GM23338 (cell line): ENCODE measurements at regions not wholly inside any gene's neighbourhood (a gene's known extent, or its start where the extent isn't known, plus 50 kb on each side); places are given as distances from the start of the nearest gene placed in this dataset.

Experiments
- ATAC-seq: fragments of 200-7000 bp; cut with Tn5 transposase; 3 replicates; pipeline ENCODE4 v1.9.1; 2020
- DNase-seq: peaks from one replicate; pipeline ENCODE4 v3.0.0-alpha.2; 2015; ENCODE audit warnings: low spot score
- H2AFZ ChIP-seq: fragments of 200-600 bp; sonication (generic); 2 replicates; pipeline ENCODE4 v1.8.0; 2016; ENCODE audit warnings: antibody characterized with exemption, mild to moderate bottlenecking, moderate library complexity
- H3F3A ChIP-seq: fragments of 200-600 bp; sonication (generic); replicated peaks from 2 replicates; pipeline ENCODE4 v1.8.0; 2017; ENCODE audit warnings: antibody characterized with exemption, mixed run types, low read depth
- H3K27ac ChIP-seq: fragments of 200-600 bp; sonication (generic); 2 replicates; pipeline ENCODE4 v1.6.1; 2016; ENCODE audit warnings: low read depth
- H3K27me3 ChIP-seq: fragments of 200-600 bp; sonication (generic); 2 replicates; pipeline ENCODE4 v1.8.0; 2016; ENCODE audit warnings: mild to moderate bottlenecking, mixed run types, moderate library complexity; ENCODE audit not compliant: insufficient read depth
- H3K36me3 ChIP-seq: fragments of 200-600 bp; sonication (generic); 2 replicates; pipeline ENCODE4 v1.8.0; 2016; ENCODE audit warnings: mild to moderate bottlenecking; ENCODE audit not compliant: insufficient read depth
- H3K4me1 ChIP-seq: fragments of 200-600 bp; sonication (generic); 2 replicates; pipeline ENCODE4 v1.8.0; 2016; ENCODE audit warnings: mild to moderate bottlenecking, moderate library complexity; ENCODE audit not compliant: insufficient read depth
- H3K4me2 ChIP-seq: fragments of 200-600 bp; sonication (generic); 2 replicates; pipeline ENCODE4 v1.7.1; 2017; ENCODE audit warnings: mixed run types
- H3K4me3 ChIP-seq: fragments of 200-600 bp; sonication (generic); 2 replicates; pipeline ENCODE4 v1.6.1; 2016; ENCODE audit warnings: mixed run types
- H3K79me2 ChIP-seq: fragments of 200-600 bp; sonication (generic); replicated peaks from 2 replicates; pipeline ENCODE4 v1.8.0; 2017; ENCODE audit warnings: mild to moderate bottlenecking; ENCODE audit not compliant: insufficient read depth
- H3K9me2 ChIP-seq: fragments of 200-600 bp; sonication (generic); 2 replicates; pipeline ENCODE4 v1.8.0; 2017; ENCODE audit not compliant: insufficient read depth
- H4K20me1 ChIP-seq: fragments of 200-600 bp; sonication (generic); replicated peaks from 2 replicates; pipeline ENCODE4 v1.8.0; 2017; ENCODE audit warnings: mild to moderate bottlenecking; ENCODE audit not compliant: insufficient read depth
- H3K27ac Mint-ChIP-seq: 2 replicates; pipeline ENCODE4 v1.8.0; 2020; ENCODE audit warnings: inconsistent platforms, mild to moderate bottlenecking, moderate library complexity, mixed read lengths
- H3K27me3 Mint-ChIP-seq: 3 replicates; pipeline ENCODE4 v1.8.0; 2022; ENCODE audit warnings: low read depth, mild to moderate bottlenecking, moderate library complexity, mixed read lengths, inconsistent platforms; ENCODE audit not compliant: insufficient read depth, poor library complexity
- H3K36me3 Mint-ChIP-seq: 3 replicates; pipeline ENCODE4 v1.8.0; 2021; ENCODE audit warnings: low read depth, mild to moderate bottlenecking, inconsistent platforms, moderate library complexity, mixed read lengths
- H3K4me1 Mint-ChIP-seq: 3 replicates; pipeline ENCODE4 v1.8.0; 2020; ENCODE audit warnings: mild to moderate bottlenecking, inconsistent platforms, mixed read lengths
- H3K4me3 Mint-ChIP-seq: 3 replicates; pipeline ENCODE4 v1.8.0; 2021; ENCODE audit warnings: moderate library complexity, mild to moderate bottlenecking, inconsistent platforms, mixed read lengths
- H3K9me3 Mint-ChIP-seq: 3 replicates; pipeline ENCODE4 v1.8.0; 2020; ENCODE audit warnings: moderate library complexity, mild to moderate bottlenecking, inconsistent platforms, mixed read lengths
- JUNB ChIP-seq: IDR thresholded peaks from one replicate; pipeline ENCODE4 v1.6.1; 2016; ENCODE audit warnings: antibody characterized with exemption; ENCODE audit not compliant: unreplicated experiment
- NANOG ChIP-seq: IDR thresholded peaks from 2 replicates; pipeline ENCODE4 v1.6.1; 2016; ENCODE audit warnings: antibody characterized with exemption, borderline replicate concordance
- POLR2AphosphoS5 ChIP-seq: IDR thresholded peaks from 2 replicates; pipeline ENCODE4 v1.6.1; 2016; ENCODE audit warnings: antibody characterized with exemption, low read depth
- STAT1 ChIP-seq: IDR thresholded peaks from one replicate; pipeline ENCODE4 v1.6.1; 2016; ENCODE audit warnings: antibody characterized with exemption; ENCODE audit not compliant: unreplicated experiment
- TF ChIP-seq, protein P1 (sequence below): fragments of 250-450 bp; sonication (Bioruptor Pico); IDR thresholded peaks from 2 replicates; pipeline ENCODE4 v1.5.0; 2020; ENCODE audit warnings: mild to moderate bottlenecking, moderate library complexity
- TF ChIP-seq, protein P2 (sequence below): IDR thresholded peaks from one replicate; pipeline ENCODE4 v1.6.1; 2018; ENCODE audit warnings: antibody characterized with exemption; ENCODE audit not compliant: unreplicated experiment

DNA sequence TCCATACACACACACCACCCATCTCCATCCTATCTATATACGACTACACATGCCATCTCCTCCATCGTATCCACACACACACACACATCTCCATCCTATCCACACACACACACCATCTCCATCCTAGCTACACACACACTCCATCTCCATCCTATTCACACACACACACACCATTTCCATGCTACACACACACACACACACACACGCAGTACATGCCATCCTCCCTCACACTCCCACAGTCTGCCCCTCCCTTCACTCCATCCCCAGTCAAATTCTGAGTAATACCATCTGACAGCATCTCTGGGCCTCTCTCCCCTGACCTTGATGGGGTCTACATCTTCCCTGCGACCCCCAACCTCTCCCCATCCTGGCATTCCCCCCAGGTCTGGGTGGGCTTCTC lies 193.8 kb upstream of the LHX5 start (continued):
- TF ChIP-seq, protein P1, sequence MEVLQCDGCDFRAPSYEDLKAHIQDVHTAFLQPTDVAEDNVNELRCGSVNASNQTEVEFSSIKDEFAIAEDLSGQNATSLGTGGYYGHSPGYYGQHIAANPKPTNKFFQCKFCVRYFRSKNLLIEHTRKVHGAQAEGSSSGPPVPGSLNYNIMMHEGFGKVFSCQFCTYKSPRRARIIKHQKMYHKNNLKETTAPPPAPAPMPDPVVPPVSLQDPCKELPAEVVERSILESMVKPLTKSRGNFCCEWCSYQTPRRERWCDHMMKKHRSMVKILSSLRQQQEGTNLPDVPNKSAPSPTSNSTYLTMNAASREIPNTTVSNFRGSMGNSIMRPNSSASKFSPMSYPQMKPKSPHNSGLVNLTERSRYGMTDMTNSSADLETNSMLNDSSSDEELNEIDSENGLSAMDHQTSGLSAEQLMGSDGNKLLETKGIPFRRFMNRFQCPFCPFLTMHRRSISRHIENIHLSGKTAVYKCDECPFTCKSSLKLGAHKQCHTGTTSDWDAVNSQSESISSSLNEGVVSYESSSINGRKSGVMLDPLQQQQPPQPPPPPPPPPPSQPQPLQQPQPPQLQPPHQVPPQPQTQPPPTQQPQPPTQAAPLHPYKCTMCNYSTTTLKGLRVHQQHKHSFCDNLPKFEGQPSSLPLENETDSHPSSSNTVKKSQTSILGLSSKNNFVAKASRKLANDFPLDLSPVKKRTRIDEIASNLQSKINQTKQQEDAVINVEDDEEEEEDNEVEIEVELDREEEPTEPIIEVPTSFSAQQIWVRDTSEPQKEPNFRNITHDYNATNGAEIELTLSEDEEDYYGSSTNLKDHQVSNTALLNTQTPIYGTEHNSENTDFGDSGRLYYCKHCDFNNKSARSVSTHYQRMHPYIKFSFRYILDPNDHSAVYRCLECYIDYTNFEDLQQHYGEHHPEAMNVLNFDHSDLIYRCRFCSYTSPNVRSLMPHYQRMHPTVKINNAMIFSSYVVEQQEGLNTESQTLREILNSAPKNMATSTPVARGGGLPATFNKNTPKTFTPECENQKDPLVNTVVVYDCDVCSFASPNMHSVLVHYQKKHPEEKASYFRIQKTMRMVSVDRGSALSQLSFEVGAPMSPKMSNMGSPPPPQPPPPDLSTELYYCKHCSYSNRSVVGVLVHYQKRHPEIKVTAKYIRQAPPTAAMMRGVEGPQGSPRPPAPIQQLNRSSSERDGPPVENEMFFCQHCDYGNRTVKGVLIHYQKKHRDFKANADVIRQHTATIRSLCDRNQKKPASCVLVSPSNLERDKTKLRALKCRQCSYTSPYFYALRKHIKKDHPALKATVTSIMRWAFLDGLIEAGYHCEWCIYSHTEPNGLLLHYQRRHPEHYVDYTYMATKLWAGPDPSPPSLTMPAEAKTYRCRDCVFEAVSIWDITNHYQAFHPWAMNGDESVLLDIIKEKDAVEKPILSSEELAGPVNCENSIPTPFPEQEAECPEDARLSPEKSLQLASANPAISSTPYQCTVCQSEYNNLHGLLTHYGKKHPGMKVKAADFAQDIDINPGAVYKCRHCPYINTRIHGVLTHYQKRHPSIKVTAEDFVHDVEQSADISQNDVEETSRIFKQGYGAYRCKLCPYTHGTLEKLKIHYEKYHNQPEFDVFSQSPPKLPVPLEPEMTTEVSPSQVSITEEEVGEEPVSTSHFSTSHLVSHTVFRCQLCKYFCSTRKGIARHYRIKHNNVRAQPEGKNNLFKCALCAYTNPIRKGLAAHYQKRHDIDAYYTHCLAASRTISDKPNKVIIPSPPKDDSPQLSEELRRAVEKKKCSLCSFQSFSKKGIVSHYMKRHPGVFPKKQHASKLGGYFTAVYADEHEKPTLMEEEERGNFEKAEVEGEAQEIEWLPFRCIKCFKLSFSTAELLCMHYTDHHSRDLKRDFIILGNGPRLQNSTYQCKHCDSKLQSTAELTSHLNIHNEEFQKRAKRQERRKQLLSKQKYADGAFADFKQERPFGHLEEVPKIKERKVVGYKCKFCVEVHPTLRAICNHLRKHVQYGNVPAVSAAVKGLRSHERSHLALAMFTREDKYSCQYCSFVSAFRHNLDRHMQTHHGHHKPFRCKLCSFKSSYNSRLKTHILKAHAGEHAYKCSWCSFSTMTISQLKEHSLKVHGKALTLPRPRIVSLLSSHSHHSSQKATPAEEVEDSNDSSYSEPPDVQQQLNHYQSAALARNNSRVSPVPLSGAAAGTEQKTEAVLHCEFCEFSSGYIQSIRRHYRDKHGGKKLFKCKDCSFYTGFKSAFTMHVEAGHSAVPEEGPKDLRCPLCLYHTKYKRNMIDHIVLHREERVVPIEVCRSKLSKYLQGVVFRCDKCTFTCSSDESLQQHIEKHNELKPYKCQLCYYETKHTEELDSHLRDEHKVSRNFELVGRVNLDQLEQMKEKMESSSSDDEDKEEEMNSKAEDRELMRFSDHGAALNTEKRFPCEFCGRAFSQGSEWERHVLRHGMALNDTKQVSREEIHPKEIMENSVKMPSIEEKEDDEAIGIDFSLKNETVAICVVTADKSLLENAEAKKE, result no peak

DNA sequence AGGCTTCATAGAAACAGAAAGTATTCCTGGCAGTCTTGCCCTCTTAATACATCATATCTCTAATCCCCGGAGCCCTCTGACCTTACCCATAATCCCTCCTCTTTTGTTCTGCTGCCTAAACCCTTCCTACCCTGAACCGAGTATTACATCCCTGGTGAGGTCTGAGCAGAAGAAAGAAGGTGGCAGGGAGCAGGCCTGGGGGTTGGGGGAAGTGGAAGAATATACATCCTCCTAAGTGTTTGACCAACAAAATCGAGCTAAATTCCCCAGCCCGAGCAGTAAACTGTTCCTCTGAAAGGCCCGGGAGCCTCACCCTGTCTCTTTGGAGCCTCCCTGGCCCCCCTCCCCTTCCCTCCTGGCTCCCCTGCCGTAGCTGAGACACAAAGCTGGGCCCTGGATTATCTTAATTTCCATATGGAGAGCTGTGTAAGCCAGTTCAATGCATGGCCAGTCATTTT lies 192.6 kb upstream of the LHX5 start:
- Histone ChIP-seq H3K27ac (no peak overlapping the region), H2AFZ (0 out of 2 replicates have a peak overlapping the region, but pooled peaks have one; percentile 69), H3K27me3 (no peaks in the 10 kb centered on the region), H3F3A (no peaks in the 10 kb centered on the region), H3K4me1 (no peaks in the 10 kb centered on the region), H3K9me2 (no peaks in the 10 kb centered on the region), H3K79me2 (no peaks in the 10 kb centered on the region), H4K20me1 (no peaks in the 10 kb centered on the region), H3K36me3 (no peaks in the 10 kb centered on the region), H3K4me3 (no peak overlapping the region), H3K4me2 (no peak overlapping the region)
- peaks cover 9% of the 10 kb centered on the region for H3K27me3 Mint-ChIP-seq
- TF ChIP-seq, protein P2, sequence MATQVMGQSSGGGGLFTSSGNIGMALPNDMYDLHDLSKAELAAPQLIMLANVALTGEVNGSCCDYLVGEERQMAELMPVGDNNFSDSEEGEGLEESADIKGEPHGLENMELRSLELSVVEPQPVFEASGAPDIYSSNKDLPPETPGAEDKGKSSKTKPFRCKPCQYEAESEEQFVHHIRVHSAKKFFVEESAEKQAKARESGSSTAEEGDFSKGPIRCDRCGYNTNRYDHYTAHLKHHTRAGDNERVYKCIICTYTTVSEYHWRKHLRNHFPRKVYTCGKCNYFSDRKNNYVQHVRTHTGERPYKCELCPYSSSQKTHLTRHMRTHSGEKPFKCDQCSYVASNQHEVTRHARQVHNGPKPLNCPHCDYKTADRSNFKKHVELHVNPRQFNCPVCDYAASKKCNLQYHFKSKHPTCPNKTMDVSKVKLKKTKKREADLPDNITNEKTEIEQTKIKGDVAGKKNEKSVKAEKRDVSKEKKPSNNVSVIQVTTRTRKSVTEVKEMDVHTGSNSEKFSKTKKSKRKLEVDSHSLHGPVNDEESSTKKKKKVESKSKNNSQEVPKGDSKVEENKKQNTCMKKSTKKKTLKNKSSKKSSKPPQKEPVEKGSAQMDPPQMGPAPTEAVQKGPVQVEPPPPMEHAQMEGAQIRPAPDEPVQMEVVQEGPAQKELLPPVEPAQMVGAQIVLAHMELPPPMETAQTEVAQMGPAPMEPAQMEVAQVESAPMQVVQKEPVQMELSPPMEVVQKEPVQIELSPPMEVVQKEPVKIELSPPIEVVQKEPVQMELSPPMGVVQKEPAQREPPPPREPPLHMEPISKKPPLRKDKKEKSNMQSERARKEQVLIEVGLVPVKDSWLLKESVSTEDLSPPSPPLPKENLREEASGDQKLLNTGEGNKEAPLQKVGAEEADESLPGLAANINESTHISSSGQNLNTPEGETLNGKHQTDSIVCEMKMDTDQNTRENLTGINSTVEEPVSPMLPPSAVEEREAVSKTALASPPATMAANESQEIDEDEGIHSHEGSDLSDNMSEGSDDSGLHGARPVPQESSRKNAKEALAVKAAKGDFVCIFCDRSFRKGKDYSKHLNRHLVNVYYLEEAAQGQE, result no peak
- TF ChIP-seq NANOG (no peak), POLR2AphosphoS5 (no peak), JUNB (no peak), STAT1 (no peak)
- TF ChIP-seq, protein P1, result no peak
- no peak overlapping the region for H3K4me3 Mint-ChIP-seq
- no peaks in the 10 kb centered on the region for H3K9me3 Mint-ChIP-seq
- DNase-seq (no peak), ATAC-seq (peak; percentile 78)
- H3K36me3 Mint-ChIP-seq, result no peaks in the 10 kb centered on the region
- no peak overlapping the region for H3K27ac Mint-ChIP-seq
- peaks cover 15% of the 10 kb centered on the region; the same call in 2 of the 3 replicates for H3K4me1 Mint-ChIP-seq
